IMR-90 (cell line): ENCODE measurements at regions not wholly inside any gene's neighbourhood (a gene's known extent, or its start where the extent isn't known, plus 50 kb on each side); places are given as distances from the start of the nearest gene placed in this dataset.

Source experiments
- ATAC-seq: fragments of 200-7000 bp; cut with Tn5 transposase; 2 replicates; pipeline ENCODE4 v1.9.1; 2020; ENCODE audit warnings: low read depth, mild to moderate bottlenecking, moderate library complexity
- BruUV-seq: library from RNA; stranded (reverse); fragments of 400-500 nt; replicated peaks from 2 replicates; lab custom pipeline; 2021; lab: Mats Ljungman, UMichigan
- CTCF ChIA-PET: fragments of 300-600 bp; formaldehyde crosslinking; extraction: SDS; loops from one replicate; lab custom pipeline; 2021; ENCODE audit warnings: antibody characterized with exemption; lab: Yijun Ruan, JAX
- POLR2A ChIA-PET: fragments of 300-600 bp; sonication (Branson Sonifier 250); formaldehyde crosslinking; loops from one replicate; lab custom pipeline; 2022; ENCODE audit warnings: antibody characterized with exemption; ENCODE audit not compliant: unreplicated experiment; lab: Charles Lee
- DNase-seq: peaks from one replicate; pipeline ENCODE4 v3.0.0; 2013
- H2AFZ ChIP-seq: replicated peaks from 2 replicates; pipeline ENCODE3; 2013; ENCODE audit warnings: low read length, mild to moderate bottlenecking; ENCODE audit not compliant: poor library complexity
- H2AK5ac ChIP-seq: 2 replicates; pipeline ENCODE4 v1.6.1; 2013; ENCODE audit warnings: low read depth, low read length, inconsistent platforms
- H2AK9ac ChIP-seq: replicated peaks from 2 replicates; pipeline ENCODE3; 2013; ENCODE audit warnings: mild to moderate bottlenecking, low read depth, low read length, moderate library complexity; ENCODE audit not compliant: poor library complexity
- H2BK120ac ChIP-seq: 2 replicates; pipeline ENCODE4 v1.6.1; 2013; ENCODE audit warnings: low read depth, low read length, inconsistent platforms
- H2BK15ac ChIP-seq: 3 replicates; pipeline ENCODE4 v1.6.1; 2013; ENCODE audit warnings: low read depth, low read length, inconsistent platforms
- H2BK20ac ChIP-seq: 2 replicates; pipeline ENCODE4 v1.6.1; 2013; ENCODE audit warnings: low read depth, mild to moderate bottlenecking, inconsistent platforms, low read length, moderate library complexity
- H2BK5ac ChIP-seq: 2 replicates; pipeline ENCODE4 v1.6.1; 2013; ENCODE audit warnings: mild to moderate bottlenecking, low read depth, low read length, inconsistent platforms; ENCODE audit not compliant: poor library complexity, severe bottlenecking
- H3K14ac ChIP-seq: replicated peaks from 2 replicates; pipeline ENCODE4 v1.6.1; 2013; ENCODE audit warnings: low read depth, low read length, inconsistent platforms
- H3K18ac ChIP-seq: 2 replicates; pipeline ENCODE4 v1.6.1; 2013; ENCODE audit warnings: low read depth, low read length, control low read depth
- H3K23ac ChIP-seq: 2 replicates; pipeline ENCODE4 v1.6.1; 2013; ENCODE audit warnings: low read depth, low read length, inconsistent platforms
- H3K27ac ChIP-seq: 2 replicates; pipeline ENCODE4 v1.5.1; 2013; ENCODE audit warnings: mild to moderate bottlenecking, control low read depth, low read length; ENCODE audit not compliant: insufficient read depth
- H3K27me3 ChIP-seq: 2 replicates; pipeline ENCODE4 v1.6.1; 2013; ENCODE audit warnings: low read length; ENCODE audit not compliant: control insufficient read depth, insufficient read depth
- H3K36me3 ChIP-seq: 2 replicates; pipeline ENCODE4 v1.6.1; 2013; ENCODE audit warnings: low read length, mixed read lengths; ENCODE audit not compliant: control insufficient read depth, insufficient read depth
- H3K4ac ChIP-seq: 2 replicates; pipeline ENCODE4 v1.6.1; 2013; ENCODE audit warnings: low read depth, low read length, inconsistent platforms
- H3K4me1 ChIP-seq: 2 replicates; pipeline ENCODE4 v1.6.1; 2013; ENCODE audit warnings: low read length, mixed read lengths; ENCODE audit not compliant: control insufficient read depth, insufficient read depth
- H3K4me2 ChIP-seq: 2 replicates; pipeline ENCODE4 v1.6.1; 2013; ENCODE audit warnings: low read depth, mild to moderate bottlenecking, control low read depth, low read length, moderate library complexity
- H3K4me3 ChIP-seq: 2 replicates; pipeline ENCODE4 v1.5.1; 2013; ENCODE audit warnings: low read depth, mild to moderate bottlenecking, control low read depth, low read length, moderate library complexity; ENCODE audit not compliant: insufficient read depth
- H3K56ac ChIP-seq: 2 replicates; pipeline ENCODE4 v1.6.1; 2013; ENCODE audit warnings: low read length, inconsistent platforms; ENCODE audit not compliant: insufficient read depth; ENCODE audit errors: extremely low read depth
- H3K79me1 ChIP-seq, 2 experiments: 2 replicates each; pipeline ENCODE4 v1.6.1; 2013; ENCODE audit warnings: low read length in 2 of 2, inconsistent platforms in 1 of 2, low read depth in 1 of 2
- H3K9ac ChIP-seq: 2 replicates; pipeline ENCODE4 v1.6.1; 2013; ENCODE audit warnings: low read depth, low read length, control low read depth
- H3K9me1 ChIP-seq: 2 replicates; pipeline ENCODE4 v1.6.1; 2013; ENCODE audit warnings: low read length, inconsistent platforms; ENCODE audit not compliant: insufficient read depth
- H3K9me3 ChIP-seq: 2 replicates; pipeline ENCODE4 v1.6.1; 2013; ENCODE audit warnings: low read length; ENCODE audit not compliant: control insufficient read depth, insufficient read depth
- H4K20me1 ChIP-seq: 2 replicates; pipeline ENCODE4 v1.6.1; 2013; ENCODE audit warnings: low read length, inconsistent platforms; ENCODE audit not compliant: insufficient read depth
- H4K5ac ChIP-seq: 2 replicates; pipeline ENCODE4 v1.6.1; 2013; ENCODE audit warnings: mild to moderate bottlenecking, low read depth, low read length, control low read depth
- H4K8ac ChIP-seq, 2 experiments: 2 replicates each; pipeline ENCODE4 v1.6.1; 2013; ENCODE audit warnings: low read depth in 2 of 2, low read length in 2 of 2, control low read depth in 1 of 2, inconsistent platforms in 1 of 2
- H4K91ac ChIP-seq: 2 replicates; pipeline ENCODE4 v1.6.1; 2013; ENCODE audit warnings: low read depth, low read length, inconsistent platforms; ENCODE audit not compliant: insufficient read depth
- RAD21 ChIP-seq: IDR thresholded peaks from 2 replicates; pipeline ENCODE4 v1.6.1; 2012; ENCODE audit warnings: low read length, improper control_type of control experiment
- SMC3 ChIP-seq: fragments of 150-350 bp; IDR thresholded peaks from 2 replicates; pipeline ENCODE4 v1.6.1; 2016; ENCODE audit warnings: low read depth, mild to moderate bottlenecking, antibody characterized with exemption, low read length, moderate library complexity
- WGBS, 2 experiments: methylation state at CpG; one replicate each; pipeline versions ENCODE4 v1.1.5 to v1.1.7; 2013; ENCODE audit warnings: missing lambda C conversion rate in 2 of 2; ENCODE audit not compliant: insufficient read length in 1 of 2; ENCODE audit errors: extremely low coverage in 2 of 2; 5-methylcytosine and 5-hydroxymethylcytosine counted together
- dilution Hi-C: fragments of 300-500 bp; cut with HindIII; formaldehyde crosslinking; loops from one replicate; pipeline ENCODE4 v1.14.3; 2018; ENCODE audit warnings: low sequenced_read_pairs; ENCODE audit not compliant: unreplicated experiment
- in situ Hi-C: fragments of 300-500 bp; cut with MboI; formaldehyde crosslinking; loops from 3 replicates; pipeline ENCODE4 v1.14.3; 2019; ENCODE audit warnings: low sequenced_read_pairs, inconsistent platforms, mixed read lengths
- intact Hi-C: fragments of 100-400 bp; cut with micrococcal nuclease; formaldehyde crosslinking; loops from 2 replicates; pipeline ENCODE4 v1.10.0; 2022

GRCh38 chr3:84136425-84136824, 822.4 kb upstream of the CADM2 start:
- Histone ChIP-seq H2BK15ac (no peak overlapping the region), H4K91ac (no peak overlapping the region), H3K27ac (no peak overlapping the region), H3K4ac (no peak overlapping the region), H3K9me1 (no peaks in the 10 kb centered on the region), H2AFZ (no peak overlapping the region), H3K4me3 (no peak overlapping the region), H4K5ac (no peak overlapping the region), H2BK5ac (no peak overlapping the region), H3K56ac (no peak overlapping the region), H4K8ac (no peak overlapping the region), H4K20me1 (no peaks in the 10 kb centered on the region), H3K79me1 (no peaks in the 10 kb centered on the region), H3K9ac (no peak overlapping the region), H3K23ac (no peak overlapping the region), H3K9me3 (peaks cover 5% of the 10 kb centered on the region; the same call in 1 of the 2 replicates), H3K4me2 (no peak overlapping the region), H3K14ac (no peak overlapping the region), H3K36me3 (no peaks in the 10 kb centered on the region), H2BK20ac (no peak overlapping the region), H3K18ac (no peak overlapping the region), H2AK9ac (no peak overlapping the region), H2AK5ac (no peak overlapping the region), H3K27me3 (no peaks in the 10 kb centered on the region), H2BK120ac (no peak overlapping the region), H3K4me1 (no peaks in the 10 kb centered on the region)
- POLR2A ChIA-PET: no interaction called here
- no TSS peak for BruUV-seq
- in situ Hi-C loops: no loop called here
- CTCF ChIA-PET: no interaction called here
- dilution Hi-C loops: no loop called here
- intact Hi-C loops: no loop called here
- DNase-seq (no peak), ATAC-seq (no peak)
- no peak for TF ChIP-seq SMC3
- no peak for TF ChIP-seq RAD21
- WGBS, 2 experiments: no CpG with 5 or more reads among the region's 2 CpGs
